Lower lobe of right lung (tissue), 2 donors: ENCODE measurements at regions not wholly inside any gene's neighbourhood (a gene's known extent, or its start where the extent isn't known, plus 50 kb on each side); places are given as distances from the start of the nearest gene placed in this dataset.
A peak's percentile ranks its signal among the peaks of the same experiment; 100 is the strongest.

Experiments used
- ATAC-seq, 2 donors: fragments of 200-7000 bp; cut with Tn5 transposase; one replicate each; pipeline ENCODE4 v1.9.1; 2020 to 2022; ENCODE audit warnings: mild to moderate bottlenecking in 2 of 2, moderate library complexity in 2 of 2
- DNase-seq: peaks from one replicate; pipeline ENCODE4 v3.0.0-alpha.2; 2020
- H3K27ac ChIP-seq: fragments of 200-600 bp; one replicate; pipeline ENCODE4 v1.8.0; 2022
- H3K27me3 ChIP-seq: fragments of 200-600 bp; one replicate; pipeline ENCODE4 v1.8.0; 2022; ENCODE audit warnings: low read depth
- H3K36me3 ChIP-seq: fragments of 200-600 bp; one replicate; pipeline ENCODE4 v1.8.0; 2022; ENCODE audit warnings: mild to moderate bottlenecking
- H3K4me1 ChIP-seq: fragments of 200-600 bp; one replicate; pipeline ENCODE4 v1.8.0; 2022
- H3K4me3 ChIP-seq: fragments of 200-600 bp; one replicate; pipeline ENCODE4 v1.8.0; 2022; ENCODE audit warnings: mild to moderate bottlenecking
- H3K9me3 ChIP-seq: fragments of 200-600 bp; one replicate; pipeline ENCODE4 v1.8.0; 2022
- intact Hi-C: fragments of 100-400 bp; cut with DNase I; formaldehyde crosslinking; loops from one replicate; pipeline ENCODE4 v1.11.0; 2022
- TF ChIP-seq, protein P1 (sequence below): fragments of 200-600 bp; IDR thresholded peaks from one replicate; pipeline ENCODE4 v1.8.0; 2022; ENCODE audit warnings: antibody characterized with exemption, mild to moderate bottlenecking
- donor health status: DM: no; HTN: yes; CAD: no; lungs with severe emphysema.

GRCh38 chr15:100707229-100707628 lies 104.8 kb downstream of the ASB7 start:
- Histone ChIP-seq H3K4me1 (peaks cover 7% of the 10 kb centered on the region), H3K27ac (no peak overlapping the region), H3K27me3 (no peaks in the 10 kb centered on the region), H3K36me3 (no peaks in the 10 kb centered on the region), H3K9me3 (no peaks in the 10 kb centered on the region), H3K4me3 (no peak overlapping the region)
- no peak for DNase-seq
- ATAC-seq, result no peak
- intact Hi-C loops, result no loop called here
- TF ChIP-seq, protein P1, sequence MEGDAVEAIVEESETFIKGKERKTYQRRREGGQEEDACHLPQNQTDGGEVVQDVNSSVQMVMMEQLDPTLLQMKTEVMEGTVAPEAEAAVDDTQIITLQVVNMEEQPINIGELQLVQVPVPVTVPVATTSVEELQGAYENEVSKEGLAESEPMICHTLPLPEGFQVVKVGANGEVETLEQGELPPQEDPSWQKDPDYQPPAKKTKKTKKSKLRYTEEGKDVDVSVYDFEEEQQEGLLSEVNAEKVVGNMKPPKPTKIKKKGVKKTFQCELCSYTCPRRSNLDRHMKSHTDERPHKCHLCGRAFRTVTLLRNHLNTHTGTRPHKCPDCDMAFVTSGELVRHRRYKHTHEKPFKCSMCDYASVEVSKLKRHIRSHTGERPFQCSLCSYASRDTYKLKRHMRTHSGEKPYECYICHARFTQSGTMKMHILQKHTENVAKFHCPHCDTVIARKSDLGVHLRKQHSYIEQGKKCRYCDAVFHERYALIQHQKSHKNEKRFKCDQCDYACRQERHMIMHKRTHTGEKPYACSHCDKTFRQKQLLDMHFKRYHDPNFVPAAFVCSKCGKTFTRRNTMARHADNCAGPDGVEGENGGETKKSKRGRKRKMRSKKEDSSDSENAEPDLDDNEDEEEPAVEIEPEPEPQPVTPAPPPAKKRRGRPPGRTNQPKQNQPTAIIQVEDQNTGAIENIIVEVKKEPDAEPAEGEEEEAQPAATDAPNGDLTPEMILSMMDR, result no peak

- H3K4me3 ChIP-seq, result no peak overlapping the region
- H3K27ac ChIP-seq, result no peak overlapping the region
- no peaks in the 10 kb centered on the region for H3K36me3 ChIP-seq
- H3K4me1 ChIP-seq, result peaks cover 20% of the 10 kb centered on the region
- no peaks in the 10 kb centered on the region for H3K27me3 ChIP-seq
- no peak for DNase-seq
- no peak for ATAC-seq
- intact Hi-C loops, result no loop called here
- H3K9me3 ChIP-seq, result no peaks in the 10 kb centered on the region
- TF ChIP-seq, protein P1, result no peak
Observed at GRCh38 chr15:100708916-100709315, 106.5 kb downstream of the ASB7 start.

DNA sequence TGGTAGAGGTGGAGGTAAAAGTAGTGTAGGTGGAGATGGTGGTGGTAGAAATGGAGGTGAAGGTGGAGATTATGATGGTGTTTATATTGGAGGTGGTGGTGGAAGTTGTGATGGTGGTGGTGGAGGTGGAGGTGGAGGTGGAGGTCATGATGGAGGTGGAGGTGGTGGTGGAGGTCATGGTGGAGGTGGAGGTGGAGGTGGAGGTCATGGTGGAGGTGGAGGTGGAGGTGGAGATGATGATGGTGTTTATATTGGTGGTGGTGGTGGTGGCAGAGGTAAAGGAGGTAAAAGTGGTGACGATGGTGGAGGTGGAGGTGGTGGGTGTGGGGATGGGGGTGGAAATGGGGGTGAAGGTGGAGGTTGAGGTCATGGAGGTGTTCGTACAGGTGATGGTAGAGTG lies 107.8 kb downstream of the ASB7 start:
- intact Hi-C loops, result no loop called here
- no peak for DNase-seq
- no peak overlapping the region for H3K27ac ChIP-seq
- no peaks in the 10 kb centered on the region for H3K27me3 ChIP-seq
- peaks cover 33% of the 10 kb centered on the region for H3K4me1 ChIP-seq
- TF ChIP-seq, protein P1, result no peak
- H3K9me3 ChIP-seq, result no peaks in the 10 kb centered on the region
- H3K4me3 ChIP-seq, result no peak overlapping the region
- peak in 1 of 2 donors; percentile 57 for ATAC-seq
- H3K36me3 ChIP-seq, result no peaks in the 10 kb centered on the region

- TF ChIP-seq, protein P1, result no peak
- Histone ChIP-seq H3K36me3 (no peaks in the 10 kb centered on the region), H3K27me3 (no peaks in the 10 kb centered on the region), H3K9me3 (no peaks in the 10 kb centered on the region), H3K27ac (no peak overlapping the region), H3K4me1 (peaks cover 39% of the 10 kb centered on the region), H3K4me3 (no peak overlapping the region)
- no peak for DNase-seq
- no peak for ATAC-seq
- intact Hi-C loops, result no loop called here
Observed at GRCh38 chr15:100710744-100711515, 108.5 kb downstream of the ASB7 start.

DNA sequence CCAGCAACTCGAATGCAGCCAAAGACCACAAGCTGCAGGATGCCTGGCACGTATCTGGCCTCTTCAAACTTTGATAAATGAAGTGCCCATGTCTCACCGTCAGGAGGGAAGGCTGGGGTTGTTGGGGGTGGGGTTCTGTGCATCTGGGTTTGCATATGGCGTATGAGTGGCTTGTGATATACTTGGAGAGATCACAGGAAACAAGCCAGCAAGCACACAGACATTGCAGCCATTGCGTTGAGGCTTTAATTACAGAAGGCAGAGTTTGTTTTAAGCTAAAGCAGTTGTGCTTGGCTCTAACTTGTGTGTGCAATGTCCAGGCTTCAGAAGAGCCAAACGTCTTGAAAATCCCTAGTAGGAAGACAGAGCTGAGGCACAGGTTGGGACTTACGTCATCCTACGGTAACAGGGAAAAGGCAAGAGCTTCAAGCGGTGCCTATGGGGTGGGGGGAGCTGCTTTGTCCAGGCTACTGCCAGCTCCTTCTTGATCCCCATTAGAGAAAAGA lies 109.2 kb downstream of the ASB7 start:
- Histone ChIP-seq H3K27me3 (no peaks in the 10 kb centered on the region), H3K36me3 (no peaks in the 10 kb centered on the region), H3K4me1 (peaks cover 46% of the 10 kb centered on the region), H3K27ac (no peak overlapping the region), H3K9me3 (no peaks in the 10 kb centered on the region), H3K4me3 (no peak overlapping the region)
- TF ChIP-seq, protein P1, result no peak
- ATAC-seq (peak in 1 of 2 donors; percentile 6), DNase-seq (no peak)
- intact Hi-C loops, result no loop called here
